Hepatocyte (in vitro differentiated cells): ENCODE measurements at regions not wholly inside any gene's neighbourhood (a gene's known extent, or its start where the extent isn't known, plus 50 kb on each side); places are given as distances from the start of the nearest gene placed in this dataset.

Source experiments
- DNase-seq: peaks from one replicate; pipeline ENCODE4 v3.0.0-alpha.2; 2016; ENCODE audit warnings: low spot score
- H2AFZ ChIP-seq: fragments of 200-600 bp; sonication (generic); 2 replicates; pipeline ENCODE4 v1.6.0; 2016; ENCODE audit warnings: antibody characterized with exemption, mild to moderate bottlenecking
- H3K27ac ChIP-seq: fragments of 200-600 bp; sonication (generic); 2 replicates; pipeline ENCODE4 v1.5.1; 2016; ENCODE audit warnings: mild to moderate bottlenecking
- H3K27me3 ChIP-seq: fragments of 200-600 bp; sonication (generic); 2 replicates; pipeline ENCODE4 v1.6.1; 2016
- H3K36me3 ChIP-seq: fragments of 200-600 bp; sonication (generic); replicated peaks from 2 replicates; pipeline ENCODE4 v1.5.1; 2016; ENCODE audit warnings: low read depth; ENCODE audit not compliant: insufficient read depth
- H3K4me1 ChIP-seq: fragments of 200-600 bp; sonication (generic); 2 replicates; pipeline ENCODE4 v1.5.1; 2016; ENCODE audit warnings: mild to moderate bottlenecking, moderate library complexity; ENCODE audit not compliant: insufficient read depth
- H3K4me2 ChIP-seq: fragments of 200-600 bp; sonication (generic); 2 replicates; pipeline ENCODE4 v1.6.0; 2016
- H3K4me3 ChIP-seq: fragments of 200-600 bp; sonication (generic); 2 replicates; pipeline ENCODE4 v1.5.1; 2016; ENCODE audit warnings: mild to moderate bottlenecking
- H3K79me2 ChIP-seq: fragments of 200-600 bp; sonication (generic); 2 replicates; pipeline ENCODE4 v1.6.0; 2017; ENCODE audit warnings: mild to moderate bottlenecking
- H3K9me2 ChIP-seq: fragments of 200-600 bp; sonication (generic); replicated peaks from 2 replicates; pipeline ENCODE4 v1.6.0; 2017; ENCODE audit warnings: mild to moderate bottlenecking; ENCODE audit not compliant: insufficient read depth
- H3K9me3 ChIP-seq: fragments of 200-600 bp; sonication (generic); 2 replicates; pipeline ENCODE4 v1.5.1; 2016; ENCODE audit warnings: low read depth, mild to moderate bottlenecking
- H4K20me1 ChIP-seq: fragments of 200-600 bp; sonication (generic); 2 replicates; pipeline ENCODE4 v1.6.0; 2016; ENCODE audit warnings: mild to moderate bottlenecking; ENCODE audit not compliant: insufficient read depth, poor library complexity, severe bottlenecking
- EZH2 ChIP-seq: fragments of 200-600 bp; sonication (generic); IDR thresholded peaks from 2 replicates; pipeline ENCODE4 v1.6.1; 2016; ENCODE audit warnings: antibody characterized with exemption, mild to moderate bottlenecking, borderline replicate concordance
- EZH2phosphoT487 ChIP-seq: fragments of 200-600 bp; sonication (generic); IDR thresholded peaks from one replicate; pipeline ENCODE4 v1.6.1; 2018; ENCODE audit warnings: antibody characterized with exemption, mild to moderate bottlenecking, low read depth, moderate library complexity; ENCODE audit not compliant: unreplicated experiment, severe bottlenecking
- WGBS: methylation state at CpG from one replicate; pipeline ENCODE4 v1.1.6; 2016; ENCODE audit warnings: low lambda C conversion rate; ENCODE audit errors: missing lambda C conversion rate; 5-methylcytosine and 5-hydroxymethylcytosine counted together
- TF ChIP-seq, protein P1 (sequence below): fragments of 200-600 bp; sonication (generic); IDR thresholded peaks from 2 replicates; pipeline ENCODE4 v1.5.1; 2016; ENCODE audit warnings: antibody characterized with exemption, mild to moderate bottlenecking; ENCODE audit not compliant: poor library complexity

DNA sequence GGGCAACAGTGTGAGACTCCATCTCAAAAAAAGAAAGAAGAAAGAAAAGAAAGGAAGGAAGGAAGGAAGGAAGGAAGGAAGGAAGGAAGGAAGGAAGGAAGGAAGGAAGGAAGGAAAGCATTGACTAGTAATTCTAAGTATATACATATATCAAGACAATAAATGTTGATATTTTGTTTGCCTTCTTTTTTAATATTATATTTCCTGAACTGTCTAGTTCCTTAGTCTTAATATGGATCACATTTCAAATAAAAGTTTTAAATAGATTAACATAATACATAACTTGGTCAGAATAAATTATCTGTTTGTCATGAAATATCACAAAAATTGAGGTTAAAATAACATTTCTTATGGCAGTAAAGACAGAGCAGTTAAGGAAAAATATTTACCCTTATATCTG lies 1448.4 kb upstream of the C9orf72 start:
- Histone ChIP-seq H4K20me1 (no peaks in the 10 kb centered on the region), H3K4me1 (no peaks in the 10 kb centered on the region), H2AFZ (no peak overlapping the region), H3K9me3 (no peaks in the 10 kb centered on the region), H3K27ac (no peak overlapping the region), H3K4me2 (no peak overlapping the region), H3K79me2 (no peaks in the 10 kb centered on the region), H3K36me3 (no peaks in the 10 kb centered on the region), H3K9me2 (no peaks in the 10 kb centered on the region), H3K27me3 (no peaks in the 10 kb centered on the region), H3K4me3 (no peak overlapping the region)
- no peak for DNase-seq
- TF ChIP-seq EZH2 (no peak), EZH2phosphoT487 (no peak)
- TF ChIP-seq, protein P1, sequence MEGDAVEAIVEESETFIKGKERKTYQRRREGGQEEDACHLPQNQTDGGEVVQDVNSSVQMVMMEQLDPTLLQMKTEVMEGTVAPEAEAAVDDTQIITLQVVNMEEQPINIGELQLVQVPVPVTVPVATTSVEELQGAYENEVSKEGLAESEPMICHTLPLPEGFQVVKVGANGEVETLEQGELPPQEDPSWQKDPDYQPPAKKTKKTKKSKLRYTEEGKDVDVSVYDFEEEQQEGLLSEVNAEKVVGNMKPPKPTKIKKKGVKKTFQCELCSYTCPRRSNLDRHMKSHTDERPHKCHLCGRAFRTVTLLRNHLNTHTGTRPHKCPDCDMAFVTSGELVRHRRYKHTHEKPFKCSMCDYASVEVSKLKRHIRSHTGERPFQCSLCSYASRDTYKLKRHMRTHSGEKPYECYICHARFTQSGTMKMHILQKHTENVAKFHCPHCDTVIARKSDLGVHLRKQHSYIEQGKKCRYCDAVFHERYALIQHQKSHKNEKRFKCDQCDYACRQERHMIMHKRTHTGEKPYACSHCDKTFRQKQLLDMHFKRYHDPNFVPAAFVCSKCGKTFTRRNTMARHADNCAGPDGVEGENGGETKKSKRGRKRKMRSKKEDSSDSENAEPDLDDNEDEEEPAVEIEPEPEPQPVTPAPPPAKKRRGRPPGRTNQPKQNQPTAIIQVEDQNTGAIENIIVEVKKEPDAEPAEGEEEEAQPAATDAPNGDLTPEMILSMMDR, result no peak

DNA sequence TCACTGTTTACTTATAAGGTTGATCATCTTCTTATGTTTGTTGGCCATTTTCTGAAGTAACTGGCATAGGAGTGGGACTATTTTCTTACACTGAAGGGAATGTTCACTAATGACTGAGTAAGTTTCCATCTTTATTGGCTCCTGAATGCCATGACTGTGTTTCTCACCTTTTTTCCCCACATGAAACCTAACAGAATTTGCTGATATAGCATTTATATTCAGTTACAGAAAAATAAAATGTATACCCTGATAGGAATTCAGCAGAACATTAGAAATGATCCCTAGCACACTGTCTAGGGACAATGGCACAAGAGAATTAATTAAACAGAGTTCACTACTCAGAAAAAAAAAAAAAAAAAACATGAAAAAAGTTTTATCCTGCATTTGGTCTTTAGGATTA lies 1465.1 kb upstream of the C9orf72 start:
- Histone ChIP-seq H3K27me3 (no peaks in the 10 kb centered on the region), H3K4me2 (no peak overlapping the region), H4K20me1 (no peaks in the 10 kb centered on the region), H3K9me3 (no peaks in the 10 kb centered on the region), H3K4me3 (no peak overlapping the region), H3K36me3 (no peaks in the 10 kb centered on the region), H3K9me2 (no peaks in the 10 kb centered on the region), H3K4me1 (no peaks in the 10 kb centered on the region), H3K27ac (no peak overlapping the region), H2AFZ (no peak overlapping the region), H3K79me2 (no peaks in the 10 kb centered on the region)
- TF ChIP-seq EZH2 (no peak), EZH2phosphoT487 (no peak)
- TF ChIP-seq, protein P1, result no peak
- DNase-seq, result no peak

DNA sequence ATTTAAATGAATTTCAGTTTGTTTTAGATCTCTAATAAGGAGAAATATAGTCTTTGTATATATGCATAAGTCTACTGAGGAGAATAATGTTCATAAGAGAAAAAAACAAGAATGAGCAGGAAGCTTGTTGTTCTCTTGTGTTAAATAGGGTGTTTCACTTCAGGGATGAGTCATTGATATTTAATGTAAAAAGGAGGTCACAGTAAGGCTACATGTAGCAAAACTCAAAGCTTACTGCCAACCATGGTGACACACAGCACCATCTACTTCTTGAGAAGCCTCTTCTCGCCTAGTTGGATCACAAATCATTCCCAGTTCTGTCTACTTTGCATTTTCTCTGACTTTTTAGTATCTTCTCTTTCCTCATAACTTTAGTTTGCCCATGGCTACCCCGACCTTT lies 1466.0 kb upstream of the C9orf72 start:
- WGBS, result 94% methylated on average over 2 of the region's 2 CpGs
- H3K4me3 ChIP-seq, result no peak overlapping the region
- no peak overlapping the region for H3K27ac ChIP-seq
- no peaks in the 10 kb centered on the region for H4K20me1 ChIP-seq
- TF ChIP-seq EZH2phosphoT487 (no peak), EZH2 (no peak)
- TF ChIP-seq, protein P1, result no peak
- H3K27me3 ChIP-seq, result no peaks in the 10 kb centered on the region
- H2AFZ ChIP-seq, result no peak overlapping the region
- no peaks in the 10 kb centered on the region for H3K9me2 ChIP-seq
- no peaks in the 10 kb centered on the region for H3K4me1 ChIP-seq
- no peak for DNase-seq
- no peaks in the 10 kb centered on the region for H3K36me3 ChIP-seq
- no peak overlapping the region for H3K4me2 ChIP-seq
- H3K9me3 ChIP-seq, result no peaks in the 10 kb centered on the region
- no peaks in the 10 kb centered on the region for H3K79me2 ChIP-seq

DNA sequence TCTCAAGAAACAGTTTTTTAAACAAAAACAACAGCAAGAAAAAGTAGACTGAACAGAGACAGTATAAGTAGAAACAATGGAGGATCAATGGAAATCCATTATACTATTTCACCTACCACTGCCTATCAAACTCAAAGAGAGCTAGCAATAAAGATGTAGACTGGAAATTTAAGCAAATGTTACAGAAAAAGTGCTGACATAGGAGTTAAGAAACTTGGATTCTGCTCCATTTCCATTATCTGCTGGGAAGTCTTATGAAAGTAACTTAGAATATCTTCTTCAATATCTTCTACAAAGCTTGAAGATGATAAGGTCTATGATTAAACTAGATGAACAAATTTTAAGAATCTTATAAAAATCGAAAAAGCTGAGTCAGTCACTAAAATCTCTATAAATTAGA lies 1469.8 kb upstream of the C9orf72 start:
- Histone ChIP-seq H3K9me3 (no peaks in the 10 kb centered on the region), H3K9me2 (no peaks in the 10 kb centered on the region), H3K27ac (no peak overlapping the region), H3K36me3 (no peaks in the 10 kb centered on the region), H3K4me1 (no peaks in the 10 kb centered on the region), H4K20me1 (no peaks in the 10 kb centered on the region), H2AFZ (no peak overlapping the region), H3K79me2 (no peaks in the 10 kb centered on the region), H3K4me3 (no peak overlapping the region), H3K4me2 (no peak overlapping the region), H3K27me3 (no peaks in the 10 kb centered on the region)
- TF ChIP-seq, protein P1, result no peak
- TF ChIP-seq EZH2 (no peak), EZH2phosphoT487 (no peak)
- 58% methylated on average over 1 of the region's 1 CpG for WGBS
- DNase-seq, result no peak
